Osteocyte (in vitro differentiated cells): ENCODE measurements at regions not wholly inside any gene's neighbourhood (a gene's known extent, or its start where the extent isn't known, plus 50 kb on each side); places are given as distances from the start of the nearest gene placed in this dataset.
"Not testable (repeated sequence)": the region's sequence is repeated elsewhere in the genome, so short reads cannot be mapped to it uniquely, and the experiment has no call there.

Experiments
- DNase-seq: peaks from one replicate; pipeline ENCODE4 v3.0.0; 2021; ENCODE audit warnings: mixed read lengths; ENCODE audit not compliant: unreplicated experiment; ENCODE audit errors: extremely low spot score
- H3K27ac Mint-ChIP-seq: one replicate; pipeline ENCODE4 v1.8.0; 2021; ENCODE audit warnings: mild to moderate bottlenecking, mixed read lengths; ENCODE audit not compliant: unreplicated experiment
- H3K27me3 Mint-ChIP-seq: one replicate; pipeline ENCODE4 v1.8.0; 2021; ENCODE audit warnings: mixed read lengths; ENCODE audit not compliant: unreplicated experiment
- H3K36me3 Mint-ChIP-seq: one replicate; pipeline ENCODE4 v1.8.0; 2021; ENCODE audit warnings: mixed read lengths; ENCODE audit not compliant: unreplicated experiment
- H3K4me1 Mint-ChIP-seq: one replicate; pipeline ENCODE4 v1.8.0; 2021; ENCODE audit warnings: mixed read lengths; ENCODE audit not compliant: unreplicated experiment
- H3K4me3 Mint-ChIP-seq: one replicate; pipeline ENCODE4 v1.8.0; 2021; ENCODE audit warnings: mild to moderate bottlenecking, moderate library complexity, mixed read lengths; ENCODE audit not compliant: unreplicated experiment
- H3K9me3 Mint-ChIP-seq: one replicate; pipeline ENCODE4 v1.8.0; 2021; ENCODE audit warnings: mixed read lengths; ENCODE audit not compliant: unreplicated experiment
- TF ChIP-seq, protein P1 (sequence below): fragments of 200-600 bp; sonication (generic); IDR thresholded peaks from 2 replicates; pipeline ENCODE4 v1.5.0; 2021; ENCODE audit warnings: antibody characterized with exemption, mild to moderate bottlenecking, moderate library complexity

- H3K36me3 Mint-ChIP-seq: no peaks in the 10 kb centered on the region
- no peaks in the 10 kb centered on the region for H3K4me1 Mint-ChIP-seq
- TF ChIP-seq, protein P1, sequence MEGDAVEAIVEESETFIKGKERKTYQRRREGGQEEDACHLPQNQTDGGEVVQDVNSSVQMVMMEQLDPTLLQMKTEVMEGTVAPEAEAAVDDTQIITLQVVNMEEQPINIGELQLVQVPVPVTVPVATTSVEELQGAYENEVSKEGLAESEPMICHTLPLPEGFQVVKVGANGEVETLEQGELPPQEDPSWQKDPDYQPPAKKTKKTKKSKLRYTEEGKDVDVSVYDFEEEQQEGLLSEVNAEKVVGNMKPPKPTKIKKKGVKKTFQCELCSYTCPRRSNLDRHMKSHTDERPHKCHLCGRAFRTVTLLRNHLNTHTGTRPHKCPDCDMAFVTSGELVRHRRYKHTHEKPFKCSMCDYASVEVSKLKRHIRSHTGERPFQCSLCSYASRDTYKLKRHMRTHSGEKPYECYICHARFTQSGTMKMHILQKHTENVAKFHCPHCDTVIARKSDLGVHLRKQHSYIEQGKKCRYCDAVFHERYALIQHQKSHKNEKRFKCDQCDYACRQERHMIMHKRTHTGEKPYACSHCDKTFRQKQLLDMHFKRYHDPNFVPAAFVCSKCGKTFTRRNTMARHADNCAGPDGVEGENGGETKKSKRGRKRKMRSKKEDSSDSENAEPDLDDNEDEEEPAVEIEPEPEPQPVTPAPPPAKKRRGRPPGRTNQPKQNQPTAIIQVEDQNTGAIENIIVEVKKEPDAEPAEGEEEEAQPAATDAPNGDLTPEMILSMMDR: no peak
- no peaks in the 10 kb centered on the region for H3K9me3 Mint-ChIP-seq
- no peak overlapping the region for H3K27ac Mint-ChIP-seq
- peaks cover 17% of the 10 kb centered on the region for H3K27me3 Mint-ChIP-seq
- no peak for DNase-seq
- no peak overlapping the region for H3K4me3 Mint-ChIP-seq
Measured at GRCh38 chr15:26061248-26061647, 198.1 kb upstream of the ATP10A start.

GRCh38 chr15:26056766-26057165 is 193.6 kb upstream of the ATP10A start:
- H3K9me3 Mint-ChIP-seq, DNase-seq: not testable (repeated sequence)

DNA sequence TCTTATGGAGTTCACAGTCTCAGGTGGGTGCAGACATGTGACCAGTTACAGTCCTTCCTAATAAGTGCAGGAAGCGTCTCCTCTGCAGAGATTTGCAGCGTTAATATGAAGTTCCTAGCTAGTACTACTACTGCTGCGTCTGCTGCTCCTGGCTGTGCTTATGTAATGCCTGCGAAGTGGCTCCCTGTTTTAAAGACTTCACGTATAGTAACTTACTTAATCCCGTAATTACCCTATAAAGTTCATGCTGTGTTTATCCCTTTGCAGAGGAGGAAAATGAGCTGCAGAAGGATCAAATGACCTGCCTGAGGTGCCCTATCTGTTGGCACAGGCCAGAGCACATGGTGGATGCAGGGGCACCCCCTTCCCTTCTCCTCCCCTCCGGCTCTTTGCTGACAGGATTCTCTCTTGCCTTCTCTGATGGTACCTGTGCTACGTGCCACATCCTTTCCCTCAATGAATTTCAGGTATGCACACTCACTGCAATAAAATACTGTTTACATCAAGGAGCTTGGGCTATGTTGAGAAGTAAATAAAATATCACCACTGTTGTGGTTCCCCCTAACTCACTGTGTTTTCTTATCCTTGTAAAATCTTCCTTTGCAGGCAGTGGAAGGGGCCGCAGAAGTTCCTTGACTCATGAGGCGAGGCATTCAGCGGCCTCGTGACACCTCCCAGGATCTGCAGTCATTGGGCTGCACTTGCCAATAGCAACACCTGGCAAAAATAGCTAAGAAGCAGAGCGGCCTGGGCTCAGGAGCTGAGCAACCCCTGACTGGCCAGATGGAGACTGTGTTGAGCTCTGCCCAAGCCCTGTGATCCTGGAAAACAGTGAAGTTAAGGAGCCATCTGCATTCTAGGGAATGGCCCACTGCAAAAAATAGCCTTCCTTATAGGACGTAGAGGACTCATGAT is 188.9 kb upstream of the ATP10A start:
- H3K4me3 Mint-ChIP-seq: no peak overlapping the region
- H3K4me1 Mint-ChIP-seq: no peaks in the 10 kb centered on the region
- no peak for DNase-seq
- peaks cover 26% of the 10 kb centered on the region for H3K27me3 Mint-ChIP-seq
- no peak overlapping the region for H3K27ac Mint-ChIP-seq
- no peaks in the 10 kb centered on the region for H3K9me3 Mint-ChIP-seq
- H3K36me3 Mint-ChIP-seq: no peaks in the 10 kb centered on the region
- TF ChIP-seq, protein P1: no peak

More at GRCh38 chr15:26056766-26057165, 193.6 kb upstream of the ATP10A start:
- H3K27me3 Mint-ChIP-seq: peaks cover 20% of the 10 kb centered on the region
- H3K4me1 Mint-ChIP-seq, H3K36me3 Mint-ChIP-seq, H3K4me3 Mint-ChIP-seq, H3K27ac Mint-ChIP-seq: not testable (repeated sequence)

GRCh38 chr15:26050984-26051383 is 187.9 kb upstream of the ATP10A start:
- H3K27me3 Mint-ChIP-seq: peaks cover 30% of the 10 kb centered on the region

DNA sequence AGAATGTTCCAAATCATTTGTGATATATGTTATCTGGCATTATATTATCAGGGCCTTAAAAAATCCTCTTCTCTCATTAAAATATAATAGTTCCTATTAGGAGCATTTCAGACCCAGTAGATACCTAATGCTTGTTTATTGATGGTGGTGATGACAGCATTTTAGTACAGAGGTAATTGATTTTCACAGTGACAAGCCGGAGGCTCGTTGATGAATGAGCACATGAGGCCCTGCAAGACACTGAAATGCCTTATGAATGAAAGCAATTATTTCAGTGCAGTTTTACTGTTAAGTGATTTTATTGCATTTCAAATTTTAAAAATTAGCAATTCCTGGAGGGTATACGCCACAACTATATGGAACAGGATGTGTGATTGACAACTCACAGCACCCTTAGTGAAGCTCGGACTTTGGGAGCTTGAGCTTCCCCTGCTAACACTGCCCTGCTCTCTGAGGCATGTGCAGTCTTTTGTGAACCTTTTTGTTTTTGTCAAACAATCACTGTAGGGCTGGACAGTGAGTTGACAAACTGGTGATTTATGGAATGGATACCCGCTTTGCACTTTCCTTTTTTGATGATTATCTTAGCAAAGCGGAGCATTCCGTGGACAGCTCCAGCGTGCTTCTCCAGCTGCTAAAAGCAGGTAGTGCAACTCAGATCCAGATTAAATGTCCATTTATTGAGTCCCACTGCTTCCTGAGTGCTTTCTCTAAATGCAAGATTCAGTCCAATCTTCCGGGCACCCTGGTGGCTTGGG is 187.0 kb upstream of the ATP10A start:
- TF ChIP-seq, protein P1: no peak
- no peak overlapping the region for H3K27ac Mint-ChIP-seq
- no peak for DNase-seq
- H3K4me3 Mint-ChIP-seq: no peak overlapping the region
- peaks cover 29% of the 10 kb centered on the region for H3K27me3 Mint-ChIP-seq
- H3K36me3 Mint-ChIP-seq: no peaks in the 10 kb centered on the region
- H3K9me3 Mint-ChIP-seq: no peaks in the 10 kb centered on the region
- H3K4me1 Mint-ChIP-seq: no peaks in the 10 kb centered on the region

More at GRCh38 chr15:26050984-26051383, 187.9 kb upstream of the ATP10A start:
- TF ChIP-seq, protein P1: no peak
- no peaks in the 10 kb centered on the region for H3K4me1 Mint-ChIP-seq
- H3K4me3 Mint-ChIP-seq: no peak overlapping the region
- no peak overlapping the region for H3K27ac Mint-ChIP-seq
- no peaks in the 10 kb centered on the region for H3K9me3 Mint-ChIP-seq
- no peak for DNase-seq
- no peaks in the 10 kb centered on the region for H3K36me3 Mint-ChIP-seq
